ENCODE measurements at regions not wholly inside any gene's neighbourhood (a gene's known extent, or its start where the extent isn't known, plus 50 kb on each side); places are given as distances from the start of the nearest gene placed in this dataset.

GRCh38 chr14:30385925-30386324 lies 173.0 kb upstream of the G2E3 start:
- TF ChIP-seq CTCF (IDR thresholded peaks at IDR 0.05) (no peak), POLR2AphosphoS5 (IDR thresholded peaks at IDR 0.05) (no peak)

Measured in breast epithelium (tissue), 3 donors.